HepG2 (cell line): ENCODE measurements at regions not wholly inside any gene's neighbourhood (a gene's known extent, or its start where the extent isn't known, plus 50 kb on each side); places are given as distances from the start of the nearest gene placed in this dataset.

ENCODE experiments used
- AHDC1 ChIP-seq: sonication (generic); formaldehyde crosslinking; IDR thresholded peaks from 2 replicates; pipeline ENCODE4 v1.5.1; 2020; ENCODE audit warnings: mild to moderate bottlenecking, missing genetic modification reagents, borderline replicate concordance
- CTCF ChIP-seq: sonication (generic); formaldehyde crosslinking; IDR thresholded peaks from 2 replicates; pipeline ENCODE4 v1.5.0; 2020; ENCODE audit warnings: mild to moderate bottlenecking, missing genetic modification reagents, moderate library complexity
- MLX ChIP-seq: IDR thresholded peaks from 2 replicates; pipeline ENCODE4 v1.6.1; 2016
- MTA1 ChIP-seq: sonication (generic); formaldehyde crosslinking; IDR thresholded peaks from 2 replicates; pipeline ENCODE4 v1.4.0; 2020; ENCODE audit warnings: missing genetic modification reagents, mild to moderate bottlenecking, borderline replicate concordance
- RBFOX2 ChIP-seq: fragments of 200-400 bp; formaldehyde crosslinking; IDR thresholded peaks from 2 replicates; pipeline ENCODE4 v1.6.1; 2017; ENCODE audit warnings: low read depth, mild to moderate bottlenecking, low read length
- RXRA ChIP-seq: sonication (generic); formaldehyde crosslinking; IDR thresholded peaks from 2 replicates; pipeline ENCODE4 v1.5.1; 2020; ENCODE audit warnings: missing genetic modification reagents
- ZFAT ChIP-seq: sonication (generic); formaldehyde crosslinking; conservative IDR thresholded peaks from 2 replicates; pipeline ENCODE4 v1.8.1; 2023; ENCODE audit warnings: missing genetic modification reagents, inconsistent platforms
- ZNF224 ChIP-seq: sonication (generic); formaldehyde crosslinking; IDR thresholded peaks from 2 replicates; pipeline ENCODE4 v1.5.0; 2020; ENCODE audit warnings: mild to moderate bottlenecking, missing genetic modification reagents
- ZNF496 ChIP-seq: sonication (generic); formaldehyde crosslinking; IDR thresholded peaks from 2 replicates; pipeline ENCODE4 v1.8.1; 2023; ENCODE audit warnings: mild to moderate bottlenecking, moderate library complexity, missing genetic modification reagents; ENCODE audit not compliant: insufficient replicate concordance
- ZNF513 ChIP-seq: sonication (generic); formaldehyde crosslinking; conservative IDR thresholded peaks from 2 replicates; pipeline ENCODE4 v1.5.0; 2020; ENCODE audit warnings: missing genetic modification reagents
- ZNF530 ChIP-seq: sonication (generic); formaldehyde crosslinking; IDR thresholded peaks from 2 replicates; pipeline ENCODE4 v1.5.0; 2020; ENCODE audit warnings: low read depth, mild to moderate bottlenecking, missing genetic modification reagents
- TF ChIP-seq, protein P1 (sequence below), 2 experiments: sonication (generic) in 1 of 2; formaldehyde crosslinking in 1 of 2; IDR thresholded peaks; 2 replicates each; pipeline versions ENCODE4 v1.4.0 to v1.6.1; 2018 to 2020; ENCODE audit warnings: missing genetic modification reagents in 2 of 2, borderline replicate concordance in 1 of 2, low read depth in 1 of 2, mild to moderate bottlenecking in 1 of 2, missing biosample characterization in 1 of 2

- TF ChIP-seq ZFAT, result no peak
- TF ChIP-seq, protein P1, sequence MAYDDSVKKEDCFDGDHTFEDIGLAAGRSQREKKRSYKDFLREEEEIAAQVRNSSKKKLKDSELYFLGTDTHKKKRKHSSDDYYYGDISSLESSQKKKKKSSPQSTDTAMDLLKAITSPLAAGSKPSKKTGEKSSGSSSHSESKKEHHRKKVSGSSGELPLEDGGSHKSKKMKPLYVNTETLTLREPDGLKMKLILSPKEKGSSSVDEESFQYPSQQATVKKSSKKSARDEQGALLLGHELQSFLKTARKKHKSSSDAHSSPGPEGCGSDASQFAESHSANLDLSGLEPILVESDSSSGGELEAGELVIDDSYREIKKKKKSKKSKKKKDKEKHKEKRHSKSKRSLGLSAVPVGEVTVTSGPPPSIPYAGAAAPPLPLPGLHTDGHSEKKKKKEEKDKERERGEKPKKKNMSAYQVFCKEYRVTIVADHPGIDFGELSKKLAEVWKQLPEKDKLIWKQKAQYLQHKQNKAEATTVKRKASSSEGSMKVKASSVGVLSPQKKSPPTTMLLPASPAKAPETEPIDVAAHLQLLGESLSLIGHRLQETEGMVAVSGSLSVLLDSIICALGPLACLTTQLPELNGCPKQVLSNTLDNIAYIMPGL (CRISPR knock-in tag; IDR thresholded peaks at IDR 0.05; ENCODE audit: borderline replicate concordance in 1 of 2, low read depth in 1 of 2), result no peak
- no peak for TF ChIP-seq RXRA
- no peak for TF ChIP-seq MLX
- TF ChIP-seq ZNF513 (CRISPR knock-in tag), result no peak
- TF ChIP-seq CTCF (CRISPR knock-in tag), result no peak
- TF ChIP-seq MTA1 (CRISPR knock-in tag), result no peak
- no peak for TF ChIP-seq ZNF530 (CRISPR knock-in tag)
- TF ChIP-seq AHDC1, result no peak
- no peak for TF ChIP-seq ZNF224
- no peak for TF ChIP-seq RBFOX2
- no peak for TF ChIP-seq ZNF496 (CRISPR knock-in tag)
Measured at GRCh38 chr5:72651109-72651508, 143.9 kb upstream of the ZNF366 start.
